HK-2 (cell line): ENCODE measurements at regions not wholly inside any gene's neighbourhood (a gene's known extent, or its start where the extent isn't known, plus 50 kb on each side); places are given as distances from the start of the nearest gene placed in this dataset.

ENCODE experiments used
- DNase-seq: peaks from one replicate; pipeline ENCODE4 v3.0.0-alpha.2; 2018; ENCODE audit not compliant: unreplicated experiment

DNA sequence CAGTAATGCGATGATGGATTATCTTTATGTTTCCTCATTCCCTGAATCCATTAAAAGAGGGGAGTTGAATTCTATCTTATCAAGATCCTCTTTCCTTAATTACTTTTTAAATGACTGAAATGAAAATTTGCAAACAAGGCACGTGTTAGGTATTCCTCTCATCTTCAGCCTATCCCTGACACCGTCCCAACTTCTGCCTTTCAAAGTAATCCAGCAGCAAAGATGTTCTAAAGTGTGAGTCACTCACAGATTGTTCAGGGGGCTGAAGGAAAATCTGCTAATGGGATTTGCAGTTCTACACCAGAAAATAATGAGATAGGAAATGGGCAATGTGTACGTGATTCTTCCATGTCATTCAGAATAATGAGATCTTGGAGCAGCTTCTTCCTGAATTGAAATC, 403.0 kb downstream of the ARHGEF28 start:
- DNase-seq: no peak

DNA sequence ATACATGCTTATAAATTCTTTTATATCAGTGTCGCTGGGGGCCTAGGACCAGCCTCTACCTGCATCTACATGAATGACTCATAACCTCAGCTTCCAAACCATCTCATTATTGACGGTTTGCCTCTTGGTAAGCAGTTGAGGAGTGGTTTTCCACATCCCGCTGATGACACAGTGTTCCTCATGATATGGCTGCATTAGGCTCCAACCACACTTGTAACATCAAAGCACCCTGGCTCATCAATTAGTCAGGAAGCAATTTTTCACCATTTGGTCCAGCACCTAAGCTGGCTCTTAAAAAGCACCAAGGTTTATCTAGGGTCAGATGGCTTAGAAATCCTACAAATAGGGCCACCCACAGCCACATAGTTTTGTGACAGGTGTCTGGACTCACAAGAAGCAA, 402.4 kb downstream of the ARHGEF28 start:
- DNase-seq: no peak

DNA sequence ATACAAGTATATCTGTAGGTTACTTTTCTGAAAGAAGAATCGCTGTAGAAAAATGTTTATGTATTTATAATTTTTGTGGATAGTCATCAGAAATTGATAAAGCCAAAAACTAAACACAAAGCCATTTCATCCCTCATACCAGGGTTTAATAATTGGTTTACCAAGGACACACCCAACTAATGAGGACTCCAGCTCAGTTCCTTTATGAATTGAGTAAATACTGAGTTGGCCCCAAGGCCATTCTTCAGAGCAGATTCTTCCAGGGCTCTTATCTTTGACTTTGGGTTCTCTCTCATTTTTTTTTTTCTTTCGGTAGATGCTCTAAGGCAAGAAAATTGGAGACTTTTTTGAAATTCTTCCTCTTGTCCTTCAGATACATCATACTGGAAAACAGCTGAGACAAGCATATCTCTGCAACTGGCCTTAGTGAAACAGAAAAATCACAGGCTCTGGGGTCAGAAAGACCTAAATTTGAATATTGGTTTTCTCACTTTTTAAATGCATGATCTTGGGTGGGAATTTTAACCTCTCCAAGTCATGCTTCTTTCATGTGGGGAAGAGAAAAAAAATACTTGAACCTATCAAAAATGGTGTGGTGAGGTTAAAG, 401.8 kb downstream of the ARHGEF28 start:
- DNase-seq: no peak

DNA sequence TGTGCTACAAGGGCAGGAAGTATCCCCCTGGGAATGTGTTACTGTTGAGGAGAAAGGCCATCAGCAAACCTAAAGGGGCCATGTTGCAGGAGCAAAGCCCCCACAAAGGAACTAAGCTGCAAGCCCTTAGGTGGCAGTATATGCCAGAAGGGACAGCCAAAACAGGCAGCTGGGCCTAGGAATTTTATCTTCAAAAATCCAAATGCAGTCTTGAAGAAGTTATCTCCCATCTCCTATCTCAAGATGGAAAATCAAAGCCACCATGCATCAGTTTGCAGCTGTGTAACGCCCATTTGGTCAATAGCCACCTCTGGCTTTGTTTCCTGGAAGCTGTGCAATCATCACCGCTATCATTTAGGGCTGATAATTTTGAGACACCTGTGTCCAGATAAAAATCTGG, 400.3 kb downstream of the ARHGEF28 start:
- no peak for DNase-seq

DNA sequence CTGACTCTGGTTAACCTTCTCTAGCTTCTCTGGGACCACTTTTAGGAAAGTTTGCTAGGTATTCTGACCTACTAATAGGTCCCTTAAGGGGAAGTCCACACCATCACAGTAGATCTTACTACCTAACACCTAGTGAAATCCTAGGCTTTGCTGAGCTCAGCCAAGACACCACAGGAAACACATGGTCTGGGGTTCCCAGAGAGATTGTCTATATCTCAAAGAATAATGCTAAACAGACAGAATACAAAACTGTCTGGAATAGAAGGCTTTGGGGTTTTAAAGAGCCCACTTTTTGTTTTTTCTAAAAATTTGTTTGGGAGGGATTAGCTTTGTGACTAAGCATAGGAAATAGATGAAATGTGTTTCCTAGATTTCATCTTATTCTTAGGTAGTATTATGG, 395.1 kb downstream of the ARHGEF28 start:
- DNase-seq: no peak

DNA sequence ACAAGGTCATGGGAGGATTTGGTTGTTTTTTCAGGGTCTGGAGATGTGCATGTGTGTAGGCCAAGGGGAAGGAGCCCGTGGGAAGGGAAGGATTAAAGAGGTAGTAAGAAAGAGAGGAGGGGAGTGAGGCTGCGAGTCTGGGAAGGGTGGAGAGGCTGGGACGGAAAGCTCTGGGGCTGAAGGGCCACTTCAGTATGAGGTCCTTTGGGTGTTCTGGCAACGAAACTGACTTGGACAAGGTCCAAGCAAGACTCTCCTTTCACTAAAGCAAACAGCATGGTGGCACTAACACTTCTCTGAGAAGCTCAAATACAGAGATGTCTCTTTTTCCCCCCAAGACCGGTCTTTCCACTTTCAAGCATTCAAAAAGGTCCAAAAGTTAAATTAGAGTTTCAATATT, 394.5 kb downstream of the ARHGEF28 start:
- no peak for DNase-seq

DNA sequence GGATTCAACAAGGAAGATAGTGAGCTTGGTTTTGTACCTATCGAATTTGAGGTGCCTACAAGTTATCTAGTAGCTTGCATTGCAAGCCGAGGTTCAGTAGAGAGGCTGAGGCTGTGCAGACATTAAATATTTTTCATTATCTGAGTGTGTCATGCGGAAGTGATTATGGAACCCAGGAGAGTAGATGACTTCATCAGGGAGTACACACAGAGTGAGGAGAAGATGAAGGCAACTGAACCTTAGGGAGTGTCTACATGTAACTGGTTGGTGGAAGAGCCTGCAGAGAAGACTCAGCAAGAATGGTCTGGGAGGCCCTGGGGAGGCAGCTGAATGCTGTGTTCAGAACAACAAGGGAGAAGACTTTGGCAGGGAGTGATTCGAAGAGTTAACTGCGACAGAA, 393.9 kb downstream of the ARHGEF28 start:
- DNase-seq: no peak

DNA sequence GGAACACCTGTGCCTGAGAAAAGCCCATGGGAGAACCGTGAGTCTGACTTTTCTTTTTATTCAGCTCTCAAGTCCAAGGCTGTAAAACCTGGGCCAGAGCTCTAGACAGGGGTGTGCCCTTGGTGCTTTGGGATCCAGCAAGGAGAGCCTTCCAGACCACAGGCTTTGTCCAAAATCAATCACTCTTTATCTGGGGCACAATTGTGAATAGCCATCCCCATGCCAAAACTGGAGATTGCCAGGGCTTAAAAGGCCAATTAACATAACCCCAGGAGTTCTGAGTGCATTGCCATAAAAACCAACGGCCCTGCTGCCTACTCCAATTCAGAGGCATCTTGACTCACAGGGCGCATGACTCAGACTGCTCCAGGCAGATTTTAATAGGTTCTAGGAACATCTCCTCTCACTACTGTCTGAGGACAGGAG, 391.8 kb downstream of the ARHGEF28 start:
- peak; percentile 29 for DNase-seq

DNA sequence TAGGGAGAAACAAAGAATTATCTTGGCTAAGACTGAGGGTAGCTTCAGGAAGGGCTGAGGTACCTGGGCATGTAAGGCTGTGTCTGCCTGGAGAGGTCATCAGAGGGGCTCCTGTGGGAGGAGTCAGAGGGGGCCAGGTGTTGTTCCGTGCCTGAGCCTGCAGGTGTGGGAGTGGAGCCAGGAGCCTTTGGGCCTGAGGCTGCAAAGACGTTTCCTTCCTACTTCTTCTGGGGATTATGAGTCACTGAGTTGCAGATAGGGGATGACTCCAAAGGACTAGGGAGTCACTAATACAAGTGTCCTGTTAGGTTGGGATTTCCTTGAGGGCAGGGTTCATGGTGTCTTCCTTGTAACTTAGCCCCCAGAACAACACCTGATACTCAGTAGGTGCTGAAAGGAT, 391.1 kb downstream of the ARHGEF28 start:
- DNase-seq: no peak

DNA sequence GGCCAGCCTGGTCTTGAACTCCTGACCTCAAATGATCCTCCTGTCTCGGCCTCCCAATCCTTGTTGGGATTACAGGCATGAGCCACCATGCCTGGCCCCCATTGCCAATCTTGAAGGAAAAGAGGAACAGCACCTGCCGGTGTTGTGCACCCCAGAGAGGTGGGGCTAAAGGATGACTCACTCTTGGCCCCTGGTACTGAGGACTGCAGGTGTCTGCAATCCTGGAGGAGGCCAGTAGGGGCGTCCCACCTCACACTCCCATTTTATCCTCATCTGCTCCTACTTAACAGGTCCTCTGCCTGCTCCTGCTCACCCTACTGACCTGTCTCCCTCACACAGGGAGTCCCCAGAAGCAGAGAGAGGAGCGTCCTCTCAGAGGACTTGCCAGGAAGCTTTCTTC, 390.4 kb downstream of the ARHGEF28 start:
- DNase-seq: no peak

DNA sequence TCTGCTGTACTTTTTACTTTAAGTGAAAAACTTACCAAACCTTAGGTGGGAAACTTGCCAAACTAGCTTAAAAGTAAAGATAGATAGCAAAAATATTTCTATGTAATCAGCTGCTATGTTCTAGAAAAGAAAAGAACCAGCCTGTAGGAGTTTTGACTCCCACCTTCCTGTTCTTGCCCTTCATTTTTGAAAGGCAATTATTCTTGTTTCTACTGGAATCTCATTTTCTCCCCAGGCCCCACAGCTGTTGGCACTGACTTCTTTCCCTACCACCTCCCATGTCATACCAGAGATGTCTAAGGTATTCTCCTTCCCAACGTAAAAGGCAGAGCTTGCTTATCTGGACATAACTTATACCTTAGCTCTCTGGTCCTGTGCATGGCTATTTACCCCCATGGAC, 389.7 kb downstream of the ARHGEF28 start:
- no peak for DNase-seq

DNA sequence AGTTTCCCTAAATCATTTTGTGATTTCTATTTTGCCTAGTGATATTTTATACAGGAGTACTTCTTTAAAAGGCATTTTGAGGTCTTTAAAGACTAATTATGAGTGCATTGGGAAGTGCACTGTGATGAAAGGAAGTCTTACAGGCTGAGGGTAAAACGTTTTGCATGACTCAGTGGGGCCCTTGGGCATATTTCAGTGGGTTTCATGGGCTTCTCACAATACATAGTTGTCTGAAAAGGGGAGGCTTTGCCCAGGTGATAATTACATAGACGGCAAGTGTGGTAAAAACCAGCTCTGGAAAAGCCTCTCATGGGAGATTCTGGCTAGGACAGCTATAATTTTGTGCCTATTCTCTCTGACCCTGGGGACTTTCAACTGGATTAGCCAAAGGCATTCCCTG, 387.2 kb downstream of the ARHGEF28 start:
- no peak for DNase-seq

DNA sequence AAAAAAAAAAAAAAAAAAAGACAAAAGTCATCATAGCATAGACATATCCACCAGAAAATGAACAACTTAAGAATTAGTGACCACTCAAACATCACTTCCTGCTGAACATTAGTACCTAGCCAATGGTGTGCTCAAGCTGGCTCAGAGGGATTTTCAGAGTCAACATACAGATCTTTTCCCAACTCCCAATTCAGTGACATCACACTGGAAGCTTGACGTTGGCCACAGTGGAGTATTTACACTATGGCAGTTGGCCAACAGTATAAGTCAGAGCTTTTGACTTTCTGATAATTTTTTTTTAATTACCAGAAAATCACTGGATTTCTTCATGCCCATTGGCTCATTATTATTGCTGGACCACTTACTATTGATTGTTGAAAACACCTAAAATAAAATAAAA, 383.5 kb downstream of the ARHGEF28 start:
- no peak for DNase-seq

DNA sequence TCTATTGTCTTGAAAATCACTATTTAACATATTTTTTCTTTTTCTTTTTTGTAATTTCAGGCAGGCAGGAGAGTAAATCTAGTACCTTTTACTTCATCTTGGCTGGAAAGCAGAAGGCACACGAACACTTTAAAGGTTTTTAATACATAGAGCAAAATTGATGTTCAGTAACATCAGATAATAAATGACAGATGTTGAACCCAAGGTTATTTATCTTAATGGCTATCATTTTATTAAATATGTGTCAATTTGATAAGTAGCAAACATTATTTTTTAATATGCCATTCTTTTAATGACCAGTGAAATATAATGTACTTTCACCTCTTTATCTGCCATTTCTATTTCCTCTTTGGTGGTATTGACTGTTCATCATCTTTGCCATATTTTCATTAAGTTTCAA, 381.2 kb downstream of the ARHGEF28 start:
- DNase-seq: no peak

DNA sequence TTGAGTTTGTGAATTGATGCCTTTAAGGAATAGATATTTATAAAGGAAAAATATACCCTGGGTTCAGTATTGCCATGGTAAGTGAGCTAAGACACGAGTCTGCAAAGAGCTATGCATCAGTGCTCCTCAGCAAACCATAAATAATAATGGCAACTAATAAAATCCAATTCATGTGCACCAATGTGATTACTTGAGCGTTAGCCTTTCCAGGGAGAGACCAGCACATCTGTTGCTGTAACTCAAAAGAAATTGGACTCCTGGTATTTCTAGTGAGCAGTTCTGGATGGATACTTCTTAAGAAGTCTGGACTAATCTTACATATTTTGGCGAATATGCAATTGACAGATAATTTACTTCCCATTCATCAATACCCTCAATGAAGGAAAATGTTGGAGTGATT, 373.3 kb downstream of the ARHGEF28 start:
- no peak for DNase-seq

DNA sequence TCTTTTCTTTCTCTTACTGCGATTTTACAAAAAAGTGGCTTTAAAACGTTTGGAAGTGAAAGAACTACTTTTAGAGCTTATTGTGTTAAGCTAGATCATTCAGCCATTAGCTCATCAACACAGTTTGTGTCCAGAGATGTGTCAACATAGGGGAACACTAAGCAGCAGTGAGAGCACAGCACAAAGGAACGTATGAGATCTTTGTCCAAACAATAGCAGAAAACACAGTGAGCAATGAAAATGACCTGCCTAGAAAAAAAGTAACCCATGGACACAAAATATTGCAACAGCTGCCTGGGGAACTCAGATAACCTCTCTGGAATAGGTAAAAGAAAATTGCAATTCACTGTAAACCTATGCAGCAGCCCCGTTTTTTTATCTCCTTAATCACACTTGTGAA, 372.5 kb downstream of the ARHGEF28 start:
- DNase-seq: no peak

DNA sequence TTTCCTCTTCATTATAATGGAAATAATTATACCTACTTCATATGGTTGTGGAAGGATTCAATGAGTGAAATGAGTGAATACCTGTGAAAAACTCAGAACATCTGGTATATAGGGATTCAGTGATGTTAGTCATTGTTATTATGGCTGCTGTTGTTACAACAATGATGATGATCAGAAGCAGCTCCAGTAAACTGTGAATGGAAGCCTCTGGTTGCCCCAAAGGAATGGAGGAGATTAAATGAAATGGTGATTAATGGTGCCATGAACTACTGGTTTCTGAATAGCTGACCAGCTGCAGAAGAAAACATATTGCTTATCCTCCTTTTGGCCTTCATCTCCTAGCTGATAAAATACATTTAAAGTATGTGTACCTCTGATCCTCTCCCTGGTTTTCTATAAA, 372.0 kb downstream of the ARHGEF28 start:
- DNase-seq: no peak

DNA sequence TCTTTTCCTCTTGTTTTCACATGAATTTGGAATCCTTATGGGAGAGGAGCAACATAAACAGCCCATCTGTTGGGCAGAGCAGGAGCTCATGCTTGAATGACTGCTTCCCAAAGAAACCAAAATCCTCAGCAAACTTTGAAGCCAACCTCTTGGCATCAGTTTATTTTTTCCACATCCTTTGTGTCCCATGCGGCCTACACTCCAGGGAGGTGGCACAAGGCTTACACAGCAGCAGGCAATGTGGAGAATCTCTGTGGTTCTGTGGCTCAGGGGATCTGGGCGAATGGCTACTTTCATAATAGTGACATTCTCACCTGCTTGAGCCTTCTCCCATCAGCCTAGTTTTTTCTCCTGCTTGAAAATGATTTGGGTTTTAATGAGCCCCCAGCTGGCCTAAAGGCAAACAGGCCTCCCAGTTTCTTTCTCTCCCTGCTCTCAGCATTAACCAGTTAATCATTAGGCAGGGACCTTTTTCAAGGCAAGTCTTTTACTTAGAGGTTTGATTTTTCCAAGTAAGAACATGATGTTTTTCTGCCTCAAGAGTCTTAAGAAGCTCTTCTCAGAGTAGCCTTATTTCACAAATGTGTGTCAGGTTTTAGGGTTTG, 370.3 kb downstream of the ARHGEF28 start:
- no peak for DNase-seq

DNA sequence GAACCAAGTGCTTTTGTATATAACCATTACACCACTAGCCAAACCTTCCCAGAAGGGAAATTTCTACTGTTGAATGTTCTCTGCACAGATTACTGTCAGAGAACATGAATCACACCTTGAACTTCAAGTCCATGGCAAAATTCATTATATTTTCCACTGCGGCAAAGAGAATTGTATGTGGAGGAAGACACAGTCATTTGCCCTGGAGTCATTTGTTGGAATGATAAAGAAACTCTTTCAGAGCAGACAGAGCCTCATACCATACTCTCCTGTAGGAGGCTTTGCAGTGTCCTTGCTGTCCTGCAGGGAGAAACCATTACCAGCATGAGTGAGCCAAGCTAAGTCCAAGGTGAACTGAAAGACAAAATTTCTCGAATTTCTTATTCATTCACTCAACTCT, 369.0 kb downstream of the ARHGEF28 start:
- DNase-seq: no peak
